NCI-H187 (cell line): ENCODE measurements at regions not wholly inside any gene's neighbourhood (a gene's known extent, or its start where the extent isn't known, plus 50 kb on each side); places are given as distances from the start of the nearest gene placed in this dataset.

Source experiments
- DNase-seq, 2 experiments: peaks; one replicate each; lab custom pipeline; 2025; lab: John Stamatoyannopoulos, UW

DNA sequence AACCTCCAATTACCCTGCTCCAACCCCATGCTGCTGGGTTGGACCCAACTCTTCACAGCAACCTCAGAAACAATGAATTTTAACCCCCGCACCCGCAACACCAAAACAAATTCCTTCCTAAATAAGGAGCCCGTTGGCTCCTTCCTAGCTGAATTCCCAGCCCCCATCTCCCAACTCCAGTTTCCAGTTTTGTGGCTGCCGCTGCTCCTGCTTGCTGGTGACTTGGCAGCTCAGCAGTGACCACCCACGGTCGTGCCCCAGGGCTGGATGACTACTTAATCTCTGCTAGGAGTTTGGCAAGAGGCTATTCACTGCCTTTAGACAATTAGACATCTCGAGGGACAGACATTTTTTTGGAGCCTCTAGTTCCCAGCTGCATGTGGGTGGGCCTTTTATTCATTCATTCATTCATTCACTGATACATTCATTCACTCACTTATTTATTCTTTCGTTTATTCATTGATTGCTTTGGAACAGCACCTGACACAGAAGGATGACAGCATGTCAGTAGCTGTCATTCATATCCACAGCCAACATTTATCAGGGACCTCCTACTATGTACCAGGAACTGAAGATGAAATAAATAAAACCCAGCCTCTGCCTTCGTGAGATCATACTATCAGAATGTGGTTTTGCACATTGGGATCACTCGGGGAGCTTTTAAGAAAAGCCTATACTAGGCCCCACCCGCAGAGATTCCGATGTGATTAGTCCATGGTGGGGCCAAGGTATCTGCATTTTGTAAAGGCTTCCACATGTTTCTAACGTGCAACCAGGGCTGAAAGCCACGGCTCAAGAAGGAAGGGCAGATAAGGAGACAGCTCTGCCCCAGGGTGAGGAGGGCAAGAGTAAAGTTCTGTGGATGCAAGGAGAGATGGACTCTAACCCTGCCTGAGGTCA lies 256.5 kb downstream of the SHQ1 start:
- DNase-seq, result no peak

DNA sequence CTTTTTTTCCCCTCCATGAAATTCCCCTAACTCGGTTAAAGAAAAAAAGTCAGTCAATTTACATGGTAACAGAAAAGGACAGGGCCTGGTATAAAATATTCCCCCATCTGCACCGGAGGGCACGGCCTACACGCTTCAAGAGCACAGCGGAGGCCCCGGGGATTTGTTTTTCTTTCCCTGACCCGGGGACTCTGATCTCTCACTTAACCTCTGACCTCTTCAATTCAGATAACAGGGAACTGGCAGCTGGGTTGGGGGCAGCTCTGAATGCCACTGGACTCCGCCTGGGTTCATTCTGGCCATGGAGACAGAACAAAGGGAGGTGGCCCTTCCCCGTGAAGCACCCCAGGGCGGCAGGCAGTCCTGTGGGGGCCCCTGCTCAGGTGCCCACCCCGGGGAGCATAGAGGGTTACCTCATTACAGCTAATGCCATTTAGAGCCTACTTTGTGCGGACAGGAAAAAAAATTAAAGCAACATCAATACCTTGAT lies 257.5 kb downstream of the SHQ1 start:
- no peak for DNase-seq

DNA sequence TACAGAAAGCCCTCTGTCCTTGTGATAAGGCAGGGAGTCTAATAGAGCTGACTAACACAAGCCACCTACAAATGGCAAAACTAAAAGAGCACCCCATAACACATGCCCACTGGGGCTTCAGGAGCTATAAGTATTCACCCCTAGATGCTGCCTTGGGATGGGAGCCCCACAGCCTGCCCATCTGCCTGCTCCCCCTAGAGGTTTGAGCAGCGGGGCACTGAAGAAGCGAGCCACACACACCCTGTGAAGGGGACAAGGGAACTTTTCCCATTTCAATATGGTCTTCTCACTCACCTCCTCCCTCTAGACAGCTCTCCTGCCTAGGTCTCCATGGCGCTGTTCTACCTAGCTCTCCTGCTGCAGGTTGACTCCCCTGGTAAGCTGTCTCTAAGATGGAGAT lies 261.0 kb downstream of the SHQ1 start:
- DNase-seq, result no peak

DNA sequence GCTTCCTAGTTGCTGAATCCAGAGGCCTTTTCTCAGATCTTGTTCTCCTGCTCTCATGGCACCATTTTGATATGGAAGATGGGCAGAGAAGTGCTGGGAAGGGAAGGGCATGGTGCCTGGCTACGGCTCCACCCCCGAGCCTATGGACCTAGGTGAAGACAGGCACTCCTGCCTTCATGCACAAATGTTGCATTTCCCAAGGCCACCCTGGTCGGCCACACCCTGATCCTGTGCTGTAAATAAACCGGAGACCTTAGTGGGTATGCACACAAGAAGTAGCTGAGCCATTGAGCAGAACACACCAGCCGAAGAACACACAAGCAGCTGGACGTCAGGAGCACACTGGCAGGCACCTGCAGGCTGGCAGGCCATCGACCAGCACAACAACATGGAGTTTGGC lies 261.6 kb downstream of the SHQ1 start:
- DNase-seq, result no peak

DNA sequence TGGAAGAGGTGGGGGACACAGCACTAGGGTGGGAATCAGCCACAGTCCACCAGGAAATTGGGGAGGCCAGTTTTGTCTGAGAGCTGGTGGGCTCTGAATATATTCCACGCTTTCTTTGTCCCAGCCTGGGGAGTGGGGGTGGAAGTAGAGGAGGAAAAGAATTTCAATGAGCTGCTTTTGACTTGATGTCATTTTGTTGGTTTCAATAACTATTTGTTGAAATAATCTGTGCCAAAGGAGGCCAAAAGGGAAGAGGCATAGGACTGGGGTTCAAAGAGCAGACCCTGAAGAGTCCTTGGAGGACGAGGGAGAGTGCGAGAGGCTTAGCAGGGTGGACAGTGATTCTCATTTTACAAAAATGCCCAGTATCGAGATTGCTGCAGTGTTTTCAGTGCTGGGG lies 262.3 kb downstream of the SHQ1 start:
- DNase-seq, result no peak

DNA sequence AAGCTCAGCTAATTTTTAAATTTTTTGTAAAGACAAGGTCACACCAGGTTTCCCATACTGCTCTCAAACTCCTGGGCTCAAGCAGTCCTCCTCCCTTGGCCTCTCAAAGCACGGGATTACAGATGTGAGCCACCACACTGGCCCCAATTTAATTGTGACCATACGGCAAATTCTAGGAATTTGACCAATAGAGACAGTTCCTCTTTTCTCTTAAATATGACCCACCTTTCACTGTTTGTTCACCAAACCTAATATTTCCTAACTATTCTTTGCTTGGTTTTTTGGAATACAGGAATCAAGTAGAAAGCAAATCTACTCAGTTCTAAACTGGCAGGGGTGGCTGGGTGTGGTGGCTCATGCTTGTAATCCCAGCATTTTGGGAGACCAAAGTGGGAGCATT lies 264.0 kb downstream of the SHQ1 start:
- DNase-seq, result no peak

DNA sequence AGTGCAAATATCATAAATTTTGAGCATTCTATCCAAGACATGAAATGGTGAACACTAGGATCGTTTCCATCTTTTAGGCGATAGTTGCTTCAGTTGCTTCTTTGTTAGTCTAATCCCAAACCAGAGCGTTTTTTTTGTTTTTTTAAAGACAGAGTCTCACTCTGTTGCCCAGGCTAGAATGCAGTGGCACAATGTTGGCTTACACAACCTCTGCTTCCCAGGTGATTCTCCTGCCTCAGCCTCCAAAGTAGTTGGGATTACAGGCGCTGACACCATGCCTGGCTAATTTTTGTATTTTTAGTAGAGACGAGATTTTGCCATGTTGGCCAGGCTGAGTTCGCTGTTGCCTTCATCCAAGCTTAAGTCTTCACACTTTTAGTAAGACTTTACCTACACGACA lies 265.3 kb downstream of the SHQ1 start:
- DNase-seq, result no peak

DNA sequence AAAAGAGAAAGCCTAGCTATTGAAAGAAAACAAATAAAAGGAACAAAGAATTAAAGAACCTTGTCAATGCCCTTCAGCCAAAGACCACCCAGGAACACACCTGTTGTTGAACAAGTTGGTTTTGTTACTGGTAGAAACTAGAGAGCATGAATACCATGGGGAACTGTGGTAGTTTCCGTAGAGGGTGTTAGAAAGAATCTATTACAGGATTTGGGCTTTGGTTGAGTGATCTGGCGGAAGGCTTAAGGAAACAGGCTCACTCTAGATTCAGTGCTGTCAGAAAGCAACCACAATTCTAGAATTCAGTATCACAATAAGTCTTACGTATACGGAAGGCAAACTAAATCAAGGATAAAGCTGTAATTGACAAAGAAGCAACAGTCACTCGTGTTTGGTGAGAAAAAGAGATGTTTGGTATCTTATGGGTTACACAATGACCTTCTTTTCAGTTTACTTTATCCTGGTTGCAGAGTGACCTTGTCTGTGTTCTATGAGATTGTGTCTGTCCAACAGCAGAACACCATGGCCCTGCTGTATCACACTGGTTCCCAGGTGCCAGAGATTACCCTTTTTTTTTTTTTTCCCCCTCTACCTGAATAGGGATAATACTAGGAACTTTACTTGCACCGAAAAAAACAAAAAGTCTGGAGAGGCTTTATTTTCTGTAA lies 265.9 kb downstream of the SHQ1 start:
- no peak for DNase-seq

DNA sequence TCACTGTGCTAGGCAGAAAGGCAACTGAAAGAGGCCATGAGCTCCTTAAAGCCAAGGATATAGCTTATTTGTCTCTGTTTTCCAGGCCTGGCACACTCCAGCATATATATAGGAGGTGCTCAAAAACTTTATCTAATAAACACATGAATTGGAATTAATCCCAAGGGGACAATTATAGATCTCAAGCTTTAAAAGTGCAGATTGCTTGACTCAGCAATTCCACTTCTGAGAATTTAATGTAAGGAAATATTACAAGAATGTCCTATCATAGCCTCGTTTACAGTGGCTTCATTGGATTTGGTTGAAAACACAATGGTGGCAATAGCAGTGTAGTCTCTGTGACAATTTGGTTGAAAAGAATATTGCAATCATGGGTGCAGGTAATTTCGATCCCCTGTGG lies 267.3 kb downstream of the SHQ1 start:
- no peak for DNase-seq

DNA sequence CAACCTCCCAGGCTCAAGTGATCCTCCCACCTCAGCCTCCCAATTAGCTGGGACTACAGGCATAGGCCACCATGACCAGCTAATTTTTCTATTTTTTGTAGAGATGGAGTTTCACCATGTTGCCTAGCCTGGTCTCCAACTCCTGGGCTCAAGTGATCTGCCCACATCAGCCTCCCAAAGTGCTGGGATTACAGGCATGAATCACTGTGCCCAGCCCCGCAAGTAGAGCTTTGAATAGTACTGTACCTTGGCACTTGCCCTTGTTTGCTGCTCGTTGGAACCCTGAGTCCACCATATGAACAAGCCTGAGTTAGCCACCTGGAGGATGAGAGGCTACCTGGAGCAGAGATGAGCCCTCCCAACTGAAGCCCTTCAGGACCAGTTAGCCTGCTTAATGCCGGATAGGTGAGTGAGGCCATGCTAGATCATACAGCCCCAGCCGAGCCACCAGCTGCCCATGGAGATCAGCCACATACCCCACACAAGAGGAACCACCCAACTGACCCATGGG lies 267.9 kb downstream of the SHQ1 start:
- no peak for DNase-seq

DNA sequence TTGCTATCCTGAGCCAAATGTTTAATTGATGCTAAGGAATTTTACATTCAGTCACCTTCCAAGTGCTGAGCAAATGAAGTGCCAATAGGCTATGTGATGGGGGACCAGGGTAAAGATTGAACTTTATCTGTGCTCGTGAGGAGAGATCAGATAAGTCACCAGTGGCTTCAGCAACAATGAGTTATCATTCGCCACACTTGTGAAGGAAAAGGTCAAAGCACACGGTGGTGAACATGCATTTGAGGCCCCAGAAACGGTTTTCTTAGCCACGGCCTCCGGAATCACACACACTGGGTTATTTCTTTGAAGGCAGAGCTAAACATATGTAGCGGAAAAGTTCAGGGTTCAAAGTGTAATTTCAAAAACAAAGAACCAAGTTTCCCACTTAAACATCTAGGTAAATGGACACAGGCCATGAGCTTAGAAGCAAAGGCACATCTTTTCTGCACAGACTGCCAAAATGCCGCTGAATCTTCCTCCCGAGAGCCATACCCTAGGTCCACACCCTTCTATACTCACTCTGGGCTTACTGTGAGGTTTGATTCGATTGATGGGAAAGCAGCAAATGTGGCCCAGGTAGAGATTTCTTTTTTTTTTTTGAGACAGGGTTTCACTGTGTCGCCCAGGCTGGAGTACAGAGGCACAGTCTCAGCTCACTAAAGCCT lies 268.5 kb downstream of the SHQ1 start:
- DNase-seq, result no peak

DNA sequence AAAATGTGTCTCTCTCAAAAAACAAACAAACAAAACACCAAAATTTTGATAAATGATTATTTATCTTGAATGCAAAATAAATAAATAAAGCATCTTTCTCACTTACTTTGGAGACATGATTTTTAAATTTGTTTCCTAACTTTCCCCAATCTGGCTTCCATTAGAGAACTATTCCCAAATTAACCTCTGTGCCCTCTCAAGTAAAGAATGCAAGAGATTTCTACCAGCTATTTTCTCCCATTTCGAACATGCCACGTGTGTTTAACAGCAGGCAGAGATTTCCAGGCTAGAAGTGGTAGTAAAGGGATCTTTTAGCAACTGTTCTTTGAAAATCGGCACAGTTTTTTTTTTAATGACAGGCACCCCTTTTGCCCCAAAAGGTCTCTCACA lies 269.1 kb downstream of the SHQ1 start:
- DNase-seq, result no peak

DNA sequence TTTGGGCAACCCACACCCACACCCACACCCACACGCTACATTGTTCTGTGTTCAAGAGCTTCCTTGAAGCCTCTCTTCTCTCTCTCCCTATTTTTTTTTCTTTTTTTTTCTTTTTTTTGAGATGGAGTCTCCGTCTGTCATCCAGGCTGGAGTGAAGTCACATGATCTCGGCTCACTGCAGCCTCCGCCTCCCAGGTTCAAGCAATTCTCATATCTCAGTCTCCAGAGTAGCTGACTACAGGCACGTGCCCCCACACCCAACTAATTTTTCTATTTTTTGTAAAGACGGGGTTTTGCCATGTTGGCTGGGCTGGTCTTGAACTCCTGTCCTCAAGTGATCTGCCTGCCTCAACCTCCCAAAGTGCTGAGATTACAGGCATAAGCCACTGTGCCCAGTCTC lies 271.1 kb downstream of the SHQ1 start:
- no peak for DNase-seq

DNA sequence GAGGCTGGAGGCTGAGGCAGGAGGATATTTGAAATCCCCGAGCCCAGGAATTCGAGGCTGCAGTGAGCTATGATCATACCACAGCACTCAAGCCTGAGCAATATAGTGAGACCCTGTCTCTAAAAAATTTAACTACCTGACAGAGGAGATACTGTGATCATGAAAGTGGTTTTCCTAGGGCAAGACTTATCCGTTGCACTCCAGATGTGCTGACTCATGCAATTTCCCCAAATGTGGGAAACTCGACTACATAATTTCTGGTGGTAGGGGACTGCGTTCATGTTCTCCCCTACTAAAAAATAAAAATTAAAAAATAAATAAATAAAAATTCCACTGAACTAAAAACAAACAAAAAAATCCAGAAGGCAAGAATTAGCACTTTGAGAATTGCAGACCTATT lies 271.7 kb downstream of the SHQ1 start:
- DNase-seq, result no peak

DNA sequence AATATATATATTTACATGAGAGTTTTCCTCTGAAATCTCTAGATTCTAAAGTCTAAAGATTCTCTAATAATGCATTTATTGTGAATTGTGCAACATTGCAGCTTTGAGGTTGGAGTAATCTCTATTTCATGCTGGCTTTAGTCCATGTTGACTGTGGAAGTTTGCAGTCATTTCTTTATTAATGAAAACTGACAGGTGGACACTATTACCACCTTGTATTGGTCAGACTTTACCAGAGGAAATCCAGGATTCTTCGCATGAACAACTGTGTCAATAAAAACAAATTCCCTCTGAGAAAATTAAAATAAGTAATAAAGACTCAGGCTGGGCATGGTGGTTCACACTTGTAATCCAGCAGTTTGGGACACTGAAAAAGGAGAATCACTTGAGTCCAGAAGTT lies 274.1 kb downstream of the SHQ1 start:
- no peak for DNase-seq

DNA sequence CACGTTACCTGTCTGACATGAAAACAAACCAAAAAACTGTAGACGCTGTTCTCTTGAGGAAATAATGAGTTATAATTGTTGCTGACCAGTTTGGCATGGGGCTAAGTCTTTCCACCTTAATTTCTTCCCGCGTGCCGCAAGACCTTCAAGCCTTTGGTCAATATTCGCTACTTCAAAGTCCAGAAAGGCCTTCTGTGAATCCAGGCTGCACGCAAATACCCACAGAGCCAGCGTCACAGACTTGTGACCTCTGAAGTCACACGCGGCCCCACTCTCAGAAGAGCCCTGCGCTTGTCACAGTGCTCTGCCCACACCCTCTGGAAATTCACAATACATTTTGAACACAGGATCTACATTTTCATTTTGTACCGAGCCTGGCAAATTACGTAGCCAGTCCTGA lies 275.2 kb downstream of the SHQ1 start:
- DNase-seq, result no peak

DNA sequence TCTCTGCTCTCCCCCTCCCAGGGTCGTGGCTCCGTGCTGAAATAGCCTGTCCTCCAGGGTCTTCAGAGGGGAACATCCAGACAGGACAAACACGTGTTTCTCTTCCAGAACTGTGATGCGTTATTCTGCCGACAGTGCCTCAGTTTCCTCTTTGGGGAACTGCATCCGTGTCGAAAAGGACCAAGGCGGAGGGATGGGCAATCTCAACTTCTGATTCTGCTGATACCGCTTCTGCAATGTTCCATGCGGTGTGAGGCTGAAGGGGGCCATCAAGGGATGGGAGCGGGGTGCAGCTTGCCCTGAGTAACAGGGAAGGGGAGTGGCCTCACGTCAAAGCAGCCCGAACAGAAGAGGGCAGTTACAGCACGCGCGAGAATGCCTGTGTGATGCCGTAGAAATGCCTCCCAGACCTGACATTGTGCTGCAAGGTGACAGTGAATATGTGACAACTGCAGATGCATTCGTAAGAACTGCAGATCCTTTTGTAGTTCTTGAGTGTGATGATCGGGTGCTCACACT lies 275.7 kb downstream of the SHQ1 start:
- no peak for DNase-seq

DNA sequence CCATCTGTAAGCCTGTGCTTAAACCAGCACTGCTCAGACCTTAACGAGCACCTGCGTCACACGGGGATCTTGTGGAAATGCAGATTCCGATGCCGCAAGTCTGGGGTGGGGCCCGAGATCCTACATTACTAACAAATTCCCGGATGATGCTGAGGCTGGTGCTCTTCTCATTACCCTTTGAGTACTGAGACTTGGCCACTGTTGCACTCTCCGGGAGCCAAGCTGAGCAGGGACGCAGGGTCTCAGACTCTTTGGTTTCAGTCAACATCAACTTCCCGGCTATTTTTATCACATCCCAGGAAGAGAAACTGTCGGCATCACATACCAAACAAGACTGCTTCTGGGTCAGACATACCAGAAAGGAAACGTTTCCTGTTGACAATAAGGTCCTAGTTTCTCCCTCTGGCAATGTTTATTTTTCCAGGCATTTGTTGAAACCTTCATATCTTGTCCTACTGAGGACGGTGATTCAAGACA lies 276.6 kb downstream of the SHQ1 start:
- no peak for DNase-seq

DNA sequence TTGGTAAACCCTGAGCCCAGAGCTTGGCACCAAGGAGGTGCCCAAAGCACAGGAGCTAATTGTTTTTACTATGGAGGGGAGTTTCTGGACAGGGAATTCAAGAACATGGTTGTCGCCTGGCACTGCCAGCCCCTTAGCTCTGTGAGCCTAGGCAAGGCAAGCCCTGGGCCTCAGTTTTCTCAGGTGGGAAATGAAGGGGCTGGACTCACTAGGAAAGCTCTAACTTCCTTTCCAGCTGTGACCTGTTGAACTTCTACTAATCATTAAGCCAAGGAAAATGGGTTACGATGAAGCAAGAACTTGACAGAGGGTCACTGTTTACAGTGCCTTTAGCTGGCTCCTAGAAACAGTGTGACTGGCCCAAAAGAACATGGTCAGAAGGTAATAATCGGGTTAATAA lies 277.2 kb downstream of the SHQ1 start:
- no peak for DNase-seq

DNA sequence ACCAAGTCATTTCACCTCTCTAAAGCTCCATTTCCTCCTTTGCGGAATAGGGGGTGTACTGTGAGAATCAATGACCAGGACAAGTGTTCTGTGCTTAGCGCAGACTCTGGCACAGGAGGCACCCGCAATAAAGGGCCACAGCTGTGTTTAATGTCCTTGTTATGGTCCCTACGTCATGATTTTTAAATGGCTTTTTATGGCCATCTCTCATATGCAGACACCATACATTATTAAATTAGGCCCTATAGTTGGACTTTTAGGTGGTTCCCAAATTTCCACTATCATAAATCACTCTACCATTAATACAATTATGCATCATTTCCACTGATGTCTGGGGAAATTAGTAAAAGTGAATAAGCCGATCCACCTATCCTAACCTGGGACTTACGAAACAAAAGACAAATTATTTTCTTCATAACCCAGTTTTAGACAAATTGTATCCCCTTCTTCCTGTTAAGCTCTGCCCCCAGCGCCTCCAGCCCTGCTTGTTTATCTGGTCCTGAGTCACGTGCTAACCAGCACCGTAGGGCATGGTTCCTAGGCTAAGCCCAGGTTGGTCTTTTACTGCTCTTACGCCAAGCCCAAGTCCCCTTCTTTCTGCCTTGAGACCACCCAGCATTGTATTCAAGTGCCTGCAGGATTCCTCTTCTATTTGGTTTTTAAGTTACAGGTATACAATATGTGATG lies 278.3 kb downstream of the SHQ1 start:
- no peak for DNase-seq

DNA sequence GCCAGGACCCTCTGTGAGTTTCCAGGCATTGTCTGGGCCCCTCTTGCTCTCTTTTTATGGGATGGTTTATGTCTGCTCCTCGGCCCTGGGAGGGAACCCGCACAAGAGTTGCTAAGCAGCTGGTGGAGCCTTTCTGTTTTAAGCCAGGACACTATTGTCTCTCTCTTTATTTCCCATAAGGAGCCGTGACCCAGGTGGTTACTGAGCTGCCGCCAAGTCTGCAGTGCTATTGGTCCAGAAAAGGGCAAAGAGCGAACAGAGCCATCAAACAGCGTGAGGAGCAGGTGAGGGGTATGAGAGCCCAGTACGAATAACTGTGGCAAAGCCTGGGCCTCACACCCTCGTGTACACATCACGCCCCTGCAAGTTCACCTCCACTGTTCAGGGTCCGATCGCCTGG lies 280.2 kb downstream of the SHQ1 start:
- no peak for DNase-seq

DNA sequence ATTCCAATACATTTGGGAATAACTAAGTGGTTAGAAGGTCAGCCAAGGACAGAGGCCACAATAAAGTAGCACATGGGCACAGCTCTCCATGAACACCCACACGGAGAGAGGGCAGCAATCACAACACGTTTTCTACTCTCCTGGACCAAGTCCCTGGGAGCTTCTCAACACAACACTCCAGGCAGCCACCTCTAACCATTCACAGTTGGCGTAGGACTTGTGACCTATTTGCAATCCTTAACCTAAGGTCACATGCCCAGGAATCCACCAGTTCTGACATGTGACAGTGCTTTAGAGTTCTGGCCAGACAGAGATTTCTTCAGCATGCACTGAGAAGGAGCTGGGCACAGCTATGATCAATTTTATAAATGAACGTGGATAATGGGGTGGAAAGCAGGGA lies 280.8 kb downstream of the SHQ1 start:
- no peak for DNase-seq
